NCI-H2081 treated with DMSO at 0.1 percent for 48 hours (cell line): ENCODE measurements at regions not wholly inside any gene's neighbourhood (a gene's known extent, or its start where the extent isn't known, plus 50 kb on each side); places are given as distances from the start of the nearest gene placed in this dataset.
"Not testable (repeated sequence)": the region's sequence is repeated elsewhere in the genome, so short reads cannot be mapped to it uniquely, and the experiment has no call there.

Experiments
- DNase-seq: peaks from one replicate; lab custom pipeline; 2025; lab: John Stamatoyannopoulos, UW

GRCh38 chr7:79624336-79624735, 170.9 kb upstream of the MAGI2 start:
- no peak for DNase-seq

- no peak for DNase-seq
Observed at GRCh38 chr7:79622781-79623180, 169.3 kb upstream of the MAGI2 start.

DNA sequence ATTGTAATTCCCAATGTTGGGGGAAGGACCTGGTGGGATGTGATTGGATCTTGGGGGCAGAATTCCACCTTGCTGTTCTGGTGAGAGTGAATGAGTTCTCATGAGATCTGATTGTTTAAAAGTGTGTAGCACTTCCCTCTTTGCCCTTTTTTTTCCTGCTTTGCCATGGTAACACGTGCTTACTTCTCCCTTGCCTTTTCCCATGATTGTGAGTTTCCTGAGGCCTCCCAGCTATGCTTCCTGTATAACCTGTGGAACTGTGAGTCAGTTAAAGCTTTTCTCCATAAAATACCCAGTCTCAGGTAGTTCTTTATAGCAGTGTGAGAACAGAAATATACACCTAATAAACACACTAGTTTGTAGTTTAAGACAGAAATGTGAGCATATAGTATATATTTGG, 166.8 kb upstream of the MAGI2 start:
- DNase-seq: no peak

- DNase-seq: no peak
Observed at GRCh38 chr7:79619216-79619615, 165.7 kb upstream of the MAGI2 start.

DNA sequence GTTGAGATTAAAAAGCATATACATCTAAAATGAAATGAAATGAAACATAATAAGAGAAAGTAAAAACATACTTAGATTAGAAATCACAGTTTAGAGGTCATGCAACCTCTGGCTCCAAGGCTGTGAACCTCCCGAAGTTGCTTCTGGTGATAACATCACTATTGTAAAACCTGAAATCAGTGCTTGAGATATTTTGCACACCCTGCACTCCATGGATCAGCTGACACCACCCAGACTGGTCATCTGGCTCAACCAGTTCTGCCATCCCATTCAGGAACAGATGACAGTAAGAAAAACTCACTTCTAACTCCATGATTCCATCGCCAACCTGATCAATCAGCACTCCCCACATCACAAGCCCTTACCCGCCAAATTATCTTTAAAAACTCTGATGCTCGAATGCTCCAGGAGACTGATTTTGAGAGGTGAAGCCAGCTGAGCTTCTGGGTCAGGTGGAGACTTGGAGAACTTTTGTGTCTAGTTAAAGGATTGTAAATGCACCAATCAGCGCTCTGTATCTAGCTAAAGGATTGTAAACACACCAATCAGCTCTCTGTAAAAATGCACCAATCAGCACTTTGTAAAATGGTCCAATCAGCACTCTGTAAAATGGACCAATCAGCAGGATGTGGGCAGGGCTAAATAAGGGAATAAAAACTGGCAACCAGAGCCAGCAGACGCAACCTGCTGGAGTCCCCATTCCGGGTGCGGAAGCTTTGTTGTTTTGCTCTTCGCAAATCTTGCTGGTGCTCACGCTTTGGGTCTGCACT, 162.6 kb upstream of the MAGI2 start:
- no peak for DNase-seq

- DNase-seq: no peak
Observed at GRCh38 chr7:79615466-79615865, 162.0 kb upstream of the MAGI2 start.

DNA sequence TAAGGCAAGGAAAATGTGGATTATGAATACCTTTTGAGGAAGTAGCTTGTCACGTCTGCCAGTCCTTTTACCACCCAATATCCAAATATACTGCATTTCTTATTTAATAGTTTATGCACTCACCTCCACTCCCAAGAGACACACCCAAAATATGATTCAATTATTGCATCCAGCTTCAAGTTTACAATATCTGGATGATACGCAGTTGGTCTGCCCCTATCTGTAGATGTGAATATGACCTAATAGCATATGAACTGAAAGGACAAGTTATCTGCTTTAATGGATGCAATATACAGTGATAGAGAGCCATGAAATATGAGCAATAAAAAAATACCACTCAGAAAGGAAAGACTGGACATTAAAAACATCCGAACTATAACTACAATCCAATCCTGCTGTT, 159.4 kb upstream of the MAGI2 start:
- no peak for DNase-seq

- DNase-seq: no peak
Observed at GRCh38 chr7:79612022-79612421, 158.6 kb upstream of the MAGI2 start.

- DNase-seq: no peak
Observed at GRCh38 chr7:79610748-79611304, 157.4 kb upstream of the MAGI2 start.

DNA sequence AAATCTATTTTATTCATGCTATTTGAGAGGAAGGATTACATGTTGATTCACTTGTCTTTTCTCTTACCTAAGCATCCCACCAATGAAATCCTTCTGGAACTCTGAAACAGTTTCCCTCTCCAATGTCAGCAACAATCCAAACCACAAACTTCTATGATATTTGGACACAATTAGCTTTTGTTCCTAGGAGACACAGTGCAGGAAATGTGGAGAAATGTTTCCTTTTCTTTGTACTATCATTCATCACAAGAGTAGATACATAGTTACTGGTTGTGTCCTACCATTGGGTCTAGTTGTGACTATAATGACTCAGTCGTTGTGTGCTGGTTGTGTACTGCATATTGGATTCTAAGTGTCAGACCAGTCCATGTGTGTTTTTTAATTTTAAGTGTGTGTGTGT, 156.8 kb upstream of the MAGI2 start:
- no peak for DNase-seq

- no peak for DNase-seq
Observed at GRCh38 chr7:79608005-79608404, 154.5 kb upstream of the MAGI2 start.

DNA sequence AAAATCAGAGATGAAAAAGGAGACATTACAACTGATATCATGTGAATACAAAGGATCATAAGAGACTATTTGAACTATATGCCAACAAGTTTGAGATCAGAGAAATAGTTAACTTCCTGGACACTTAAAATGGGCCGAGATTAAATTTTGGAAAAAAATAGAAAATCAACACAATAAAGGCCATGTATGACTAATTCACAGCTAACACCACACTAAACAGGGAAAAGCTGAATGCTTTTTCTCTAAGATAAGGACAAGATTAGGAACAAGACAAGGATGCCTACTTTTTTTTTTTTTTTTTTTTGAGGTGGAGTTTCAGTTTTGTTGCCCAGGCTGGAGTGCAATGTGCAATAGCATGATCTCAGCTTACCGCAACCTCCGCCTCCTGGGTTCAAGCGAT, 151.4 kb upstream of the MAGI2 start:
- DNase-seq: no peak

DNA sequence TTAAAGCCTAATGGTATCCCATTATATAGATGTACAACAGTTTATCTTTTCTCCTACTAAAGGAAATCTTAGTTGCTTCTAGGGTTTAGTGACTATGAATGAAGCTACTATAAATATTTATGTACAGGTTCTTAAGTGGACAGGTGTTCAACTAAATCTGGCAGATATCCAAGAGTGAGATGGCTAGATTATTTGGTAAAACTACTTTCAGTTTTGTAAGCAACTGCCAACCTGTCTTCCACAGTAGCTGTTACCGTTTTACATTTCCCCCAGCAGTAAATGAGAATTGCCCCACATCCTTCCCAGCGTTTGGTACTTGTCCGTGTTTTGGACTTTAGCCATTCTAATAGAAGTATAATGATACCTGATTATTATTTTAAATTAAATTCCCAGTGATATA, 144.9 kb upstream of the MAGI2 start:
- no peak for DNase-seq

- DNase-seq: not testable (repeated sequence)
Observed at GRCh38 chr7:79594671-79595070, 141.2 kb upstream of the MAGI2 start.

DNA sequence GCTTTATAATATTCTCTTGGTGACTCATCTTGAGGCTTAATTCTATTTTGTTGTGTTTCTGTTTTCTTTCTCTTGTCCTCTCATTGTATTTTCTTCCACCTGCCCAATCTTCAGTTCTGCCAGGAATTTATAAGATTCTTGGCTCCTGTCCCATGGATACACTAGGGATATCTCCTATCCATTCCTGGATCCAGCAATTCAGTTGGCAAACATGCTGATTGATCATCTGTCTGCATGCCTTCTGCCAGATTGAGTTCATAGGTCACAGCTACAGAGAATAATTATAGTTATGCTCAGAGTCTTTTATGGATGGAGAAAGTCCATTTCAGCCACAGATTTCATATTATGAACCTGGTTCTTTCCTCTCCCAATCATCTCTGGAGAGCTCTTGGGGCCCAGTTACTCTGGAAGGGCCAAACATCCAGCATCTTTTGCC, 140.4 kb upstream of the MAGI2 start:
- no peak for DNase-seq

- no peak for DNase-seq
Observed at GRCh38 chr7:79590916-79591623, 137.6 kb upstream of the MAGI2 start.

- DNase-seq: no peak
Observed at GRCh38 chr7:79590391-79590790, 136.9 kb upstream of the MAGI2 start.

DNA sequence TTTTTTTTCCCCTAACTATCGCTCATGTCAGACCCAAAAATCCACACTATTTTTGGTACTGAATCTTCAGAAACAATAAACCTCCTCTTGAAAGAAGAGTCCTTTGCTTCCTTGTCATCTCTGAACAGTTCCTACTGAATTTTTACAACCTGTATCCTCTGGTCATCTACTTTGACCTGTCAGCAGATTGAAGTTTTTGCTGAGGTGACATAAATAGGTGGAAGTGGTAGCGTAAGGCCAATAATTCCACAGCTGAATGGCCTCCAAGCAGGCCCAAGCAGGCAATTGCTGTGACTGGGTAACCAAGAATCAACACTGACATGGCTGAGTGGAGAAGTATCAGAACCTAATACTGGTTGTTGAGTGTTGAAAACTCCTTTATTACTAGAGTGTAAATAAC, 117.4 kb upstream of the MAGI2 start:
- no peak for DNase-seq

- no peak for DNase-seq
Observed at GRCh38 chr7:79563821-79564522, 110.5 kb upstream of the MAGI2 start.

GRCh38 chr7:79555571-79555970, 102.1 kb upstream of the MAGI2 start:
- no peak for DNase-seq

DNA sequence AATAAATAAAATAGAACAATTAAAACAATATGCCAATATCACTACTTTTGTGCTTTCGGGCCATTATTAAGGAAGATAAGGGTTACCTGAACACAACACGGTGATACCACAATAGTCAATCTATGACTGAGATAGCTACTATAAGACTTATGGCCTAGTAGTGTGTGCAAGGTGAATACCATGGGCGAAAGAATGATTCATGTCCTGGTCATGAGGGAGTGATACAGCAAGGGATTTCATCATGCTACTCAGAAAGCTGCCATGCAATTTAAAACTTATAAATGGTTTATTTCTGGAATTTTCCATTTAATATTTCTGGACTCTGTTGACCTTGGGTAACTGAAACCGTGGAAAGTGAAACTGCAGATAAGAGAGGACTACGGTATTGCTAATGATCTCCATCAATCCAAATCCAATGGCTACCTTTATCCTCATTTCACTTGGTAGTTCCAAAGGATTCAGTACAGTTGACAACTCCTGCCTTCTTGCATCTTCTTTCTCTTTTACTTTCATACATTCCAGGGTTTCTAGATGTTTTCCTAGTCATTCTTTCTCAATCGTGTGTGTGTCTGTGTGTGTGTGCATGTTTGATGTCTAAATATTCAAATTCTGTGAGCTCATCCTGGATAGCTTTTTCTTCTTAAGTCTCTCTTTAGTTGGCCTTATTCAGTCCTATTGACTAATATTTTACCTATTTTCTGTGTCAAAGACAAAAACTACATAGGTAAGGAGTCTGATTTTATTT, 100.5 kb upstream of the MAGI2 start:
- DNase-seq: no peak

DNA sequence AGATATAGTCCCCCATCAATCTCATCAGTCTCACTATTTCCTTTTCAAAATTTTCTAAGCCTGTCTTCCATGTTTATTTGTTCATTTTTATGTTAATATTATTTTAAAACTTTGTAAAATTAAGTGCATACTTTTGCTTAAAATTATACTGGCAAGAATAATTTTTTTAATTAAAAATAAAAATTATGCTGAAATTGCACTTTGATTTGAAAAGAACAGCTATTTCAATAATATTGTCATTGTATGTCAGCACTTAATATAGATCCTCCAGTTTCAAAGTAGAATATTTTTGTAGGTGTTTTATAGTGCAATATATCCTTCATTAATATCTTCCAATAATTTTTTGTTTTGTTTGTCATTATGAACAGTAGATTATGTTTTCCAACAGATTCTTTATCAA, 99.0 kb upstream of the MAGI2 start:
- no peak for DNase-seq
